ENCODE measurements at regions not wholly inside any gene's neighbourhood (a gene's known extent, or its start where the extent isn't known, plus 50 kb on each side); places are given as distances from the start of the nearest gene placed in this dataset.

- H3K9me3 ChIP-seq (ENCODE audit: control insufficient read depth, insufficient read depth, low read length): peaks cover 41% of the 10 kb centered on the region
- DNase-seq (no peak), ATAC-seq (ENCODE audit: low read depth) (no peak)
These were observed 284.7 kb downstream of the MYCN start for GRCh38 chr2:16225071-16225470.

More at GRCh38 chr2:16225071-16225470, 284.7 kb downstream of the MYCN start:
- Histone ChIP-seq H3K27me3 (ENCODE audit: control insufficient read depth, insufficient read depth, low read length) (no peaks in the 10 kb centered on the region), H3K36me3 (ENCODE audit: control insufficient read depth, insufficient read depth, low read length) (no peaks in the 10 kb centered on the region), H3K9ac (ENCODE audit: low read depth, low read length) (no peak overlapping the region), H4K5ac (ENCODE audit: low read depth, low read length) (no peak overlapping the region), H3K56ac (ENCODE audit: extremely low read depth, insufficient read depth, low read length) (no peak overlapping the region), H3K14ac (replicated peaks; ENCODE audit: low read depth, low read length) (no peak overlapping the region), H3K79me1 (ENCODE audit: low read depth in 1 of 2, low read length in 2 of 2) (no peaks in the 10 kb centered on the region), H4K8ac (ENCODE audit: low read depth in 2 of 2, low read length in 2 of 2) (no peak overlapping the region), H2BK15ac (ENCODE audit: low read depth, low read length) (no peak overlapping the region), H3K4me1 (ENCODE audit: control insufficient read depth, insufficient read depth, low read length) (no peaks in the 10 kb centered on the region), H4K91ac (ENCODE audit: insufficient read depth, low read depth, low read length) (no peak overlapping the region), H3K4me2 (ENCODE audit: low read depth, low read length) (no peak overlapping the region), H2BK20ac (ENCODE audit: low read depth, low read length) (no peak overlapping the region), H2BK5ac (ENCODE audit: low read depth, low read length, poor library complexity, severe bottlenecking) (no peak overlapping the region), H2AK9ac (replicated peaks; ENCODE audit: low read depth, low read length, poor library complexity) (no peak overlapping the region), H3K9me1 (ENCODE audit: insufficient read depth, low read length) (no peaks in the 10 kb centered on the region), H2AFZ (replicated peaks; ENCODE audit: low read length, poor library complexity) (no peak overlapping the region), H2BK120ac (ENCODE audit: low read depth, low read length) (no peak overlapping the region), H2AK5ac (ENCODE audit: low read depth, low read length) (no peak overlapping the region), H4K20me1 (ENCODE audit: insufficient read depth, low read length) (no peaks in the 10 kb centered on the region), H3K27ac (ENCODE audit: insufficient read depth, low read length) (no peak overlapping the region), H3K18ac (ENCODE audit: low read depth, low read length) (no peak overlapping the region), H3K4me3 (ENCODE audit: insufficient read depth, low read depth, low read length) (no peak overlapping the region), H3K23ac (ENCODE audit: low read depth, low read length) (no peak overlapping the region), H3K4ac (ENCODE audit: low read depth, low read length) (no peak overlapping the region)
- BruUV-seq (replicated peaks): no TSS peak
- intact Hi-C loops (cut with micrococcal nuclease): no loop called here
- dilution Hi-C loops (cut with HindIII; ENCODE audit: low sequenced_read_pairs, unreplicated experiment): no loop called here
- CTCF ChIA-PET: no interaction called here
- POLR2A ChIA-PET (ENCODE audit: unreplicated experiment): no interaction called here
- 0% methylated on average over 1 of the region's 6 CpGs; no CpG with 5 or more reads in 1 of the 2 experiments for WGBS, 2 experiments (ENCODE audit: extremely low coverage in 2 of 2, insufficient read length in 1 of 2)
- no peak for TF ChIP-seq CHD1 (IDR thresholded peaks at IDR 0.05; ENCODE audit: low read depth, low read length)
- in situ Hi-C loops (cut with MboI; ENCODE audit: low sequenced_read_pairs): no loop called here

All from IMR-90 (cell line).